H1 (cell line): ENCODE measurements at regions not wholly inside any gene's neighbourhood (a gene's known extent, or its start where the extent isn't known, plus 50 kb on each side); places are given as distances from the start of the nearest gene placed in this dataset.

Experiments used
- CTCF ChIA-PET: fragments of 300-600 bp; sonication (Branson Sonifier 250); formaldehyde crosslinking; loops from one replicate; lab custom pipeline; 2021; ENCODE audit not compliant: partially characterized antibody; lab: Charles Lee
- POLR2A ChIA-PET: fragments of 300-600 bp; sonication (Branson Sonifier 250); formaldehyde crosslinking; loops from one replicate; lab custom pipeline; 2021; ENCODE audit warnings: inconsistent platforms; ENCODE audit not compliant: partially characterized antibody; lab: Charles Lee
- DNase-seq, 2 experiments: peaks; one replicate each; pipeline versions ENCODE4 v3.0.0 to v3.0.0-alpha.2; 2010 to 2022; ENCODE audit warnings: low spot score in 2 of 2, low read depth in 1 of 2, mixed read lengths in 1 of 2
- FAIRE-seq: peaks from 2 replicates; lab custom pipeline; 2011; peaks lifted over from hg19 to GRCh38; lab: Jason Lieb, UNC
- H2AFZ ChIP-seq: 2 replicates; pipeline ENCODE4 v1.8.1; 2012; ENCODE audit warnings: low read length, inconsistent platforms
- H2AK5ac ChIP-seq: 2 replicates; pipeline ENCODE4 v1.6.1; 2013; ENCODE audit warnings: low read depth, low read length
- H2BK120ac ChIP-seq: replicated peaks from 2 replicates; pipeline ENCODE3; 2013; ENCODE audit warnings: low read depth, low read length, inconsistent platforms
- H2BK12ac ChIP-seq: 2 replicates; pipeline ENCODE4 v1.6.1; 2013; ENCODE audit warnings: low read depth, low read length
- H2BK15ac ChIP-seq: 2 replicates; pipeline ENCODE4 v1.6.1; 2013; ENCODE audit warnings: low read length
- H2BK20ac ChIP-seq: 2 replicates; pipeline ENCODE4 v1.6.1; 2013; ENCODE audit warnings: low read length
- H2BK5ac ChIP-seq: 2 replicates; pipeline ENCODE4 v1.6.1; 2013; ENCODE audit warnings: low read depth, low read length
- H3K14ac ChIP-seq: 2 replicates; pipeline ENCODE4 v1.6.1; 2013; ENCODE audit warnings: inconsistent platforms; ENCODE audit not compliant: insufficient read length
- H3K18ac ChIP-seq: 2 replicates; pipeline ENCODE4 v1.6.1; 2013; ENCODE audit warnings: low read length; ENCODE audit errors: extremely low read depth
- H3K23ac ChIP-seq: 2 replicates; pipeline ENCODE4 v1.6.1; 2013; ENCODE audit warnings: inconsistent platforms; ENCODE audit not compliant: insufficient read length
- H3K23me2 ChIP-seq: 2 replicates; pipeline ENCODE4 v1.6.1; 2013; ENCODE audit warnings: low read depth, low read length
- H3K27ac ChIP-seq: 2 replicates; pipeline ENCODE4 v1.6.1; 2011; ENCODE audit warnings: low read depth, low read length, inconsistent platforms
- H3K27me3 ChIP-seq, 4 experiments: replicated peaks in 1 of 4; 1 replicate in 1 of 4; 2 replicates in 3 of 4; pipeline versions ENCODE4 v1.6.1 to v1.8.1; 2011 to 2013; ENCODE audit warnings: low read length in 3 of 4, mild to moderate bottlenecking in 3 of 4, inconsistent platforms in 2 of 4, mixed read lengths in 2 of 4, moderate library complexity in 1 of 4; ENCODE audit not compliant: control insufficient read depth in 3 of 4, insufficient read depth in 3 of 4; ENCODE audit errors: extremely low read depth in 1 of 4
- H3K36me3 ChIP-seq, 4 experiments: 2 replicates each; pipeline versions ENCODE4 v1.6.1 to v1.8.1; 2011 to 2013; ENCODE audit warnings: mild to moderate bottlenecking in 4 of 4, low read length in 3 of 4, moderate library complexity in 2 of 4, control low read depth in 1 of 4, inconsistent platforms in 1 of 4; ENCODE audit not compliant: insufficient read depth in 4 of 4, control insufficient read depth in 2 of 4
- H3K4ac ChIP-seq: replicated peaks from 2 replicates; pipeline ENCODE3; 2013; ENCODE audit warnings: low read length, low read depth, mixed read lengths, inconsistent platforms; ENCODE audit not compliant: insufficient read length
- H3K4me1 ChIP-seq, 4 experiments: replicated peaks in 1 of 4; 1 replicate in 1 of 4; 2 replicates in 3 of 4; pipeline versions ENCODE4 v1.6.1 to v1.8.1; 2011 to 2013; ENCODE audit warnings: low read length in 3 of 4, inconsistent platforms in 2 of 4, mixed read lengths in 1 of 4; ENCODE audit not compliant: insufficient read depth in 4 of 4, control insufficient read depth in 3 of 4
- H3K4me2 ChIP-seq, 2 experiments: 2 replicates each; pipeline versions ENCODE4 v1.6.1 to v1.8.1; 2011 to 2013; ENCODE audit warnings: low read depth in 2 of 2, low read length in 2 of 2, control low read depth in 1 of 2, inconsistent platforms in 1 of 2, mild to moderate bottlenecking in 1 of 2; ENCODE audit not compliant: insufficient read depth in 1 of 2
- H3K4me3 ChIP-seq, 4 experiments: fragments of 200-600, 300-600 bp in 1 of 4; sonication (generic), shearing (Covaris generic), sonication (Bioruptor Twin) in 1 of 4; 2 replicates each; pipeline versions ENCODE4 v1.5.1 to v1.8.1; 2011 to 2016; ENCODE audit warnings: low read length in 4 of 4, low read depth in 3 of 4, control low read depth in 2 of 4, inconsistent platforms in 2 of 4, mild to moderate bottlenecking in 2 of 4, mixed read lengths in 1 of 4, moderate library complexity in 1 of 4; ENCODE audit not compliant: insufficient read depth in 2 of 4; ENCODE audit errors: extremely low read depth in 1 of 4
- H3K56ac ChIP-seq: replicated peaks from 2 replicates; pipeline ENCODE3; 2013; ENCODE audit warnings: low read depth, mild to moderate bottlenecking, mixed read lengths, low read length, inconsistent platforms; ENCODE audit not compliant: insufficient read length
- H3K79me1 ChIP-seq: 2 replicates; pipeline ENCODE4 v1.6.1; 2013; ENCODE audit warnings: low read depth, low read length, control low read depth
- H3K79me2 ChIP-seq, 2 experiments: 2 replicates each; pipeline versions ENCODE4 v1.6.1 to v1.8.1; 2012 to 2013; ENCODE audit warnings: low read length in 2 of 2, mild to moderate bottlenecking in 2 of 2, inconsistent platforms in 1 of 2; ENCODE audit not compliant: insufficient read depth in 2 of 2, control insufficient read depth in 1 of 2
- H3K9ac ChIP-seq, 4 experiments: replicated peaks in 1 of 4; 1 replicate in 1 of 4; 2 replicates in 3 of 4; pipeline versions ENCODE4 v1.6.1 to v1.8.1; 2011 to 2013; ENCODE audit warnings: low read depth in 3 of 4, low read length in 3 of 4, control low read depth in 2 of 4, mild to moderate bottlenecking in 2 of 4, moderate library complexity in 2 of 4, inconsistent platforms in 1 of 4; ENCODE audit errors: extremely low read depth in 1 of 4
- H3K9me3 ChIP-seq, 2 experiments: 2 replicates each; pipeline versions ENCODE4 v1.6.1 to v1.8.1; 2012 to 2013; ENCODE audit warnings: mild to moderate bottlenecking in 2 of 2, moderate library complexity in 2 of 2, control low read depth in 1 of 2, inconsistent platforms in 1 of 2, low read depth in 1 of 2, low read length in 1 of 2, mixed read lengths in 1 of 2; ENCODE audit not compliant: insufficient read depth in 2 of 2
- H4K20me1 ChIP-seq, 2 experiments: replicated peaks in 1 of 2; 2 replicates each; pipeline versions ENCODE3 to v1.8.1; 2011 to 2013; ENCODE audit warnings: inconsistent platforms in 2 of 2, low read length in 2 of 2, mild to moderate bottlenecking in 1 of 2; ENCODE audit not compliant: insufficient read depth in 2 of 2, control insufficient read depth in 1 of 2
- H4K5ac ChIP-seq: 2 replicates; pipeline ENCODE4 v1.6.1; 2013; ENCODE audit warnings: low read length, low read depth, mixed read lengths, inconsistent platforms; ENCODE audit not compliant: insufficient read length
- H4K8ac ChIP-seq: 2 replicates; pipeline ENCODE4 v1.8.0; 2013; ENCODE audit warnings: mild to moderate bottlenecking, moderate library complexity, low read length, inconsistent platforms; ENCODE audit not compliant: insufficient read depth; ENCODE audit errors: extremely low read depth
- H4K91ac ChIP-seq: replicated peaks from 2 replicates; pipeline ENCODE3; 2013; ENCODE audit warnings: low read length, mixed read lengths, inconsistent platforms; ENCODE audit not compliant: insufficient read length
- ASH2L ChIP-seq: fragments of 200-600, 300-600 bp; sonication (generic); IDR thresholded peaks from one replicate; pipeline ENCODE4 v1.7.1; 2017; ENCODE audit warnings: low read length
- ATF2 ChIP-seq: IDR thresholded peaks from 2 replicates; pipeline ENCODE4 v1.6.1; 2012; ENCODE audit warnings: low read length, inconsistent platforms
- FOSL1 ChIP-seq: IDR thresholded peaks from 2 replicates; pipeline ENCODE4 v1.6.1; 2011; ENCODE audit warnings: mild to moderate bottlenecking, low read depth, low read length, moderate library complexity; ENCODE audit not compliant: insufficient read depth
- HDAC6 ChIP-seq: IDR thresholded peaks from one replicate; pipeline ENCODE4 v1.7.1; 2012; ENCODE audit warnings: low read depth, mild to moderate bottlenecking, inconsistent platforms, low read length, moderate library complexity
- MAFK ChIP-seq: IDR thresholded peaks from 2 replicates; pipeline ENCODE4 v1.6.1; 2012; ENCODE audit warnings: low read depth, mild to moderate bottlenecking, improper control_type of control experiment, low read length
- POU5F1 ChIP-seq: IDR thresholded peaks from 2 replicates; pipeline ENCODE4 v1.6.1; 2011; ENCODE audit warnings: low read depth, mild to moderate bottlenecking, low read length, moderate library complexity
- RBBP5 ChIP-seq: IDR thresholded peaks from 2 replicates; pipeline ENCODE4 v1.7.1; 2012; ENCODE audit warnings: low read depth, mild to moderate bottlenecking, inconsistent platforms, low read length, moderate library complexity, borderline replicate concordance
- RNF2 ChIP-seq: fragments of 200-900, 300-1000 bp; sonication (generic); IDR thresholded peaks from 2 replicates; pipeline ENCODE4 v1.7.1; 2016; ENCODE audit warnings: borderline replicate concordance, low read depth, mild to moderate bottlenecking, antibody characterized with exemption, low read length; ENCODE audit not compliant: poor library complexity, severe bottlenecking; ENCODE audit errors: missing control alignments
- SP2 ChIP-seq: IDR thresholded peaks from 2 replicates; pipeline ENCODE4 v1.6.1; 2012; ENCODE audit warnings: mild to moderate bottlenecking, low read length, inconsistent platforms
- SP4 ChIP-seq: IDR thresholded peaks from 2 replicates; pipeline ENCODE4 v1.6.1; 2012; ENCODE audit warnings: low read length, inconsistent platforms
- SRF ChIP-seq: IDR thresholded peaks from 2 replicates; pipeline ENCODE4 v1.6.1; 2011; ENCODE audit warnings: mild to moderate bottlenecking, low read depth, low read length, moderate library complexity
- YY1 ChIP-seq: IDR thresholded peaks from 2 replicates; pipeline ENCODE4 v1.6.1; 2011; ENCODE audit warnings: low read depth, mild to moderate bottlenecking, low read length
- ZNF274 ChIP-seq: IDR thresholded peaks from 2 replicates; pipeline ENCODE4 v1.7.0; 2012; ENCODE audit warnings: low read length, borderline replicate concordance; ENCODE audit errors: extremely low read depth
- WGBS, 2 experiments: shearing (Covaris generic) in 1 of 2; methylation state at CpG; one replicate each; pipeline versions ENCODE4 v1.1.6 to v1.1.7; 2013 to 2015; ENCODE audit warnings: low lambda C conversion rate in 2 of 2, mixed read lengths in 2 of 2, inconsistent platforms in 1 of 2, low coverage in 1 of 2, missing lambda C conversion rate in 1 of 2; ENCODE audit not compliant: insufficient replicate concordance in 2 of 2, insufficient coverage in 1 of 2, insufficient read length in 1 of 2; ENCODE audit errors: extremely low coverage in 1 of 2, missing lambda C conversion rate in 1 of 2; 5-methylcytosine and 5-hydroxymethylcytosine counted together

DNA sequence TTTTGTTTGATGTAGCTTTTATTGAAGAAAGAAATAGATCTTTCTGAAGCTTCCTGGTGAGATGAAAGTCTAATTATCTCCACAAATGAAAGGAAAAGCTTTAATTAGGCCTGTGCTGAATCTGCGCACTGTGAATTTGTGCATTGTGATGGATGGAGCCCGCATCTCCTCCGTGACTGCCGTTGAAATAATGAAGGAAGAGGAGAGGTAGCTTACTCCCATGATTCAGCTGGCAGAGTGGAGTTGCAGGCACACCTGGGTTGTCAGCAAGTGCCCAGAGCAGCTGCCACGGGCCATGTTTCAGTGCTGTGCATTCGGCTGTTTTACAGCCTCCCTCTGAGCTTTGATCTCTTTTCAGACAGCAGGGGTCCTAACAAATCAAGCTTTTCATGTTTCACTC is 735.3 kb upstream of the TENM3 start:
- Histone ChIP-seq H4K8ac (no peak overlapping the region), H2BK12ac (no peak overlapping the region), H3K9ac (no peak overlapping the region), H3K9me3 (no peaks in the 10 kb centered on the region), H3K4me3 (no peak overlapping the region), H3K23me2 (no peaks in the 10 kb centered on the region), H3K36me3 (no peaks in the 10 kb centered on the region), H2BK15ac (no peak overlapping the region), H3K4me1 (peaks cover 0 to 10% (median 8%) of the 10 kb centered on the region in 4 experiments; a peak in 6 of 7 replicates), H3K4me2 (no peak overlapping the region), H2AFZ (no peak overlapping the region), H3K27me3 (no peaks in the 10 kb centered on the region), H3K4ac (no peak overlapping the region), H2AK5ac (no peak overlapping the region), H3K56ac (no peak overlapping the region), H3K79me2 (no peaks in the 10 kb centered on the region), H3K79me1 (no peaks in the 10 kb centered on the region), H3K18ac (no peak overlapping the region), H2BK5ac (no peak overlapping the region), H2BK20ac (no peak overlapping the region), H2BK120ac (no peak overlapping the region), H3K27ac (no peak overlapping the region), H3K14ac (no peak overlapping the region), H3K23ac (no peak overlapping the region), H4K20me1 (no peaks in the 10 kb centered on the region), H4K5ac (no peak overlapping the region), H4K91ac (no peak overlapping the region)
- WGBS, 2 experiments = 89% methylated on average over 6 of the region's 6 CpGs; no CpG with 5 or more reads in 1 of the 2 experiments
- DNase-seq = no peak
- CTCF ChIA-PET = interaction anchor here (0.9 to 2.0 kb wide), 5 partner anchors 9 to 365 kb away, joined by 3 to 6 read pairs (median 4); no protein-coding TSS in a partner anchor
- POLR2A ChIA-PET = no interaction called here
- FAIRE-seq = no peak
- TF ChIP-seq RNF2 (no peak), SRF (no peak), POU5F1 (no peak), MAFK (no peak), RBBP5 (no peak), ZNF274 (no peak), HDAC6 (no peak), SP2 (no peak), YY1 (no peak), ATF2 (no peak), SP4 (no peak), ASH2L (no peak), FOSL1 (no peak)
